ENCODE measurements at regions not wholly inside any gene's neighbourhood (a gene's known extent, or its start where the extent isn't known, plus 50 kb on each side); places are given as distances from the start of the nearest gene placed in this dataset.

GRCh38 chr9:86801246-86801645 lies 146.1 kb downstream of the GAS1 start:
- H4K20me1 ChIP-seq (ENCODE audit: insufficient read depth, low read length): no peaks in the 10 kb centered on the region
- H2AFZ ChIP-seq (ENCODE audit: low read length): no peak overlapping the region
- H3K9ac ChIP-seq (ENCODE audit: low read length): no peak overlapping the region
- no peaks in the 10 kb centered on the region for H3F3A ChIP-seq (ENCODE audit: insufficient read depth, low read length)
- H3K9me2 ChIP-seq (ENCODE audit: low read depth, low read length): no peaks in the 10 kb centered on the region
- no peaks in the 10 kb centered on the region for H3K9me3 ChIP-seq (ENCODE audit: low read length)
- H3K4me2 ChIP-seq (ENCODE audit: low read length): no peak overlapping the region
- H3K4me1 ChIP-seq (ENCODE audit: insufficient read depth, low read length, severe bottlenecking): no peaks in the 10 kb centered on the region
- H3K36me3 ChIP-seq (ENCODE audit: insufficient read depth, low read length): no peaks in the 10 kb centered on the region
- H3K27me3 ChIP-seq (ENCODE audit: insufficient read depth, low read length): no peaks in the 10 kb centered on the region; the same call in 1 of the 2 replicates
- H3K79me2 ChIP-seq (ENCODE audit: insufficient read depth, low read length): no peaks in the 10 kb centered on the region
- no peak overlapping the region for H3K27ac ChIP-seq (ENCODE audit: low read depth, low read length, poor library complexity, severe bottlenecking)
- no peak overlapping the region for H3K4me3 ChIP-seq (ENCODE audit: low read depth, low read length, poor library complexity, severe bottlenecking)
- TF ChIP-seq EZH2 (IDR thresholded peaks at IDR 0.05; ENCODE audit: borderline replicate concordance, low read length): no peak
- no peak for TF ChIP-seq CTCF (IDR thresholded peaks at IDR 0.05; ENCODE audit: low read length)

DNA sequence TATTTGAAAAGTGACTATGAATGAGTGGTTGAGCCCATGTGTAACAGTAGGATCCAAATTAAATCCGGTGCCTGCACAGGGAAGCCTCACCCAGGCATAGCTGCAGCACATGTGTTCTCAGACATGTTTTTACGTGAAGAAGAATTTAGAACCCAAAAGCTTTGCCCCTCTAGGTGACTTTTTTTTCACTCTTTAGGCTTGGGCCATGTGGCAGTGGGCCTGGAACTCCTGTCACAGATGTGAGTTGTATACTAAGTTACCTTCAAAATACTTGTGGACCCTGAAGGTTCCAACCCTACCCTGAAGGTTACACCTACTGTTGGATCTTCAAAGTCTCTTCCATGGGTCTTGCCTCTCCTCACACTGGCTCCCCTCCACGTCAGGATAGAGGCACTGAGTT lies 146.6 kb downstream of the GAS1 start:
- Histone ChIP-seq H3K9me2 (ENCODE audit: low read depth, low read length) (no peaks in the 10 kb centered on the region), H3K79me2 (ENCODE audit: insufficient read depth, low read length) (no peaks in the 10 kb centered on the region), H3K4me3 (ENCODE audit: low read depth, low read length, poor library complexity, severe bottlenecking) (no peak overlapping the region), H2AFZ (ENCODE audit: low read length) (no peak overlapping the region), H3K36me3 (ENCODE audit: insufficient read depth, low read length) (no peaks in the 10 kb centered on the region), H3K27ac (ENCODE audit: low read depth, low read length, poor library complexity, severe bottlenecking) (no peak overlapping the region), H3K4me1 (ENCODE audit: insufficient read depth, low read length, severe bottlenecking) (no peaks in the 10 kb centered on the region), H3K9ac (ENCODE audit: low read length) (no peak overlapping the region), H3F3A (ENCODE audit: insufficient read depth, low read length) (no peaks in the 10 kb centered on the region), H4K20me1 (ENCODE audit: insufficient read depth, low read length) (no peaks in the 10 kb centered on the region), H3K4me2 (ENCODE audit: low read length) (no peak overlapping the region), H3K27me3 (ENCODE audit: insufficient read depth, low read length) (no peaks in the 10 kb centered on the region; the same call in 1 of the 2 replicates), H3K9me3 (ENCODE audit: low read length) (no peaks in the 10 kb centered on the region)
- TF ChIP-seq EZH2 (IDR thresholded peaks at IDR 0.05; ENCODE audit: borderline replicate concordance, low read length) (no peak), CTCF (IDR thresholded peaks at IDR 0.05; ENCODE audit: low read length) (no peak)

DNA sequence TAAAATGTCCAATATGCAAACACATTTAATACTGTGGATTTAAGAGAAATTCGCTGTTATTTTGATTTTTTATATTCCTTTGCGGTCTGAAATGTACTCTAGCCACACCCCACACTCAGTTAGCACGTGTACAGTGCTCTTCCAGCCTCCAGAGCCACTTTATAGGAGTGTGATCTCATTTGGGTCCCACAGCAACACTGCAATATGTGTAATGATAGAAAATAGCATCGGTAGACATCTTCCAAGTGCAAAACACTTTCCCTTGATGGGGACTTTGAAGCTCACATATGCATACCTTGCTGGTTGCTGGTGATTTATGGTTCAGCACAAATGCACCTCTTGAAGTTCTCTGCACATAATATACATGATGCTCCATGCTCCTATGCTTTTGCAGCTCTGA lies 148.3 kb downstream of the GAS1 start:
- no peak overlapping the region for H2AFZ ChIP-seq (ENCODE audit: low read length)
- no peaks in the 10 kb centered on the region for H4K20me1 ChIP-seq (ENCODE audit: insufficient read depth, low read length)
- TF ChIP-seq EZH2 (IDR thresholded peaks at IDR 0.05; ENCODE audit: borderline replicate concordance, low read length): no peak
- TF ChIP-seq CTCF (IDR thresholded peaks at IDR 0.05; ENCODE audit: low read length): no peak
- H3F3A ChIP-seq (ENCODE audit: insufficient read depth, low read length): no peaks in the 10 kb centered on the region
- no peak overlapping the region for H3K27ac ChIP-seq (ENCODE audit: low read depth, low read length, poor library complexity, severe bottlenecking)
- no peaks in the 10 kb centered on the region for H3K9me3 ChIP-seq (ENCODE audit: low read length)
- H3K79me2 ChIP-seq (ENCODE audit: insufficient read depth, low read length): no peaks in the 10 kb centered on the region
- H3K9me2 ChIP-seq (ENCODE audit: low read depth, low read length): no peaks in the 10 kb centered on the region
- H3K27me3 ChIP-seq (ENCODE audit: insufficient read depth, low read length): no peaks in the 10 kb centered on the region; the same call in 1 of the 2 replicates
- no peak overlapping the region for H3K4me2 ChIP-seq (ENCODE audit: low read length)
- H3K4me3 ChIP-seq (ENCODE audit: low read depth, low read length, poor library complexity, severe bottlenecking): no peak overlapping the region
- no peak overlapping the region for H3K9ac ChIP-seq (ENCODE audit: low read length)
- no peaks in the 10 kb centered on the region for H3K4me1 ChIP-seq (ENCODE audit: insufficient read depth, low read length, severe bottlenecking)
- H3K36me3 ChIP-seq (ENCODE audit: insufficient read depth, low read length): no peaks in the 10 kb centered on the region

Measured in OCI-LY1 (cell line).